Left forelimb (tissue), 1 donor: ENCODE measurements at regions not wholly inside any gene's neighbourhood (a gene's known extent, or its start where the extent isn't known, plus 50 kb on each side); places are given as distances from the start of the nearest gene placed in this dataset.
"Not testable (repeated sequence)": the region's sequence is repeated elsewhere in the genome, so short reads cannot be mapped to it uniquely, and the experiment has no call there.

Experiments used
- DNase-seq: peaks from one replicate; pipeline ENCODE4 v3.0.0-alpha.2; 2018; ENCODE audit warnings: low spot score

DNA sequence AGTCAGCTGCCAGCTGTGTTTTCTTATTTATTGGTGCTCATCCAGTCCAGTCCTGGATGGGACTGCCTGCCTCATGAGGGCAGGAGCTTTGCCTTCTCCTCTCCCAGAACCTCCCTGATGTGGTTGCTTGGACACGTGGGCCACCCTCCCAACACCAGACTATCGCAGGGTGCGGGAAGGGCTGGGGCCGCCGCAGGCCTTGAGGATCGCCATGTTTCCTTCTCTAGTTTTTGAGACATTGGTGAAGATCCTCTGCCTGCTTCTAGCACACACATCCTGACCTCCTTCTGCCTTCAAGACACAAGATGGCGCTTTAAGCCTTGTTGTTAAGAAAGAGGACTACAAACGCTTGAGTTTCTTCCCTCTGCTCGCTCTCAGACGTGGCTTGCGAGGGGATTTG, 2937.0 kb downstream of the RPIA start:
- DNase-seq: not testable (repeated sequence)

DNA sequence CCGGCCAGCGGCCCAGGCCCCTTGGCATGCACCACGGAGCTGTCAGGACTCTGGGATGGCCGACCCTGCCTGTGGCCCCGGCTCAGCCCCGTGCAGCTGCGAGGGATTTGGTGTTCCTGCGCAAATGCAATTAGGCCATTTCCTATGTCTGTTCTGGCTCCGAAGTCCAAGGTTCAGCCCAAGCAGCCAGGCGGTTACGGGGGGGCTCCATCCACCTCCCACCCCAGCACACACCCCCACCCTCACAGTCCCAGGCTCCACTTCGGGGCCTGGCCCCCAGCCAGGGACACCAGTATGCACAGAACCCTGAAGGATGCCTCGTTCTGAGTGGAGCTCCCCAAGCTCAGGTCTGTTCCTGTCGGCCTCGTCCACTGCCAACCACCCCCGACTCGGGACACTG, 2965.7 kb downstream of the RPIA start:
- DNase-seq: peak; percentile 81

DNA sequence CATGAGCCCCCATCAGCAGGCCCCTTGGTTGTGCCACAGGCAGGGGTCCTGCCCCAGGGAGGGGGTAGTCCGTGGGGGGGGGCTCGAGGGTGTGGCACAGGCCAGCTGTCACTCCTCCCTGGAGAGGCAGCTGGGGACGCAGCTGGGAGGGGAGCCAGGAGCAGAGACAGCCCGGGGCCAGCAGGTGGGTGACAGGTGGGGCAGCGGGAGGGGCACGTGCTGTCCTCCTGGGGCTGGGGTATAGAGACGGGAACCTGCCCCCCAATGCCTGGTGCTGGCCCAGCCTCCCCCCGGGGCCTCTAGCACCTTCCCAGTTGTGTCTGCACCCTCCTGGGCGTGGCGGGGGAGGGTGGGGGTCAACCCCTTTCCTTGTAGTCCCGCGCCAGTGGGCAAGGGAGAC, 2966.9 kb downstream of the RPIA start:
- DNase-seq: peak; percentile 48

DNA sequence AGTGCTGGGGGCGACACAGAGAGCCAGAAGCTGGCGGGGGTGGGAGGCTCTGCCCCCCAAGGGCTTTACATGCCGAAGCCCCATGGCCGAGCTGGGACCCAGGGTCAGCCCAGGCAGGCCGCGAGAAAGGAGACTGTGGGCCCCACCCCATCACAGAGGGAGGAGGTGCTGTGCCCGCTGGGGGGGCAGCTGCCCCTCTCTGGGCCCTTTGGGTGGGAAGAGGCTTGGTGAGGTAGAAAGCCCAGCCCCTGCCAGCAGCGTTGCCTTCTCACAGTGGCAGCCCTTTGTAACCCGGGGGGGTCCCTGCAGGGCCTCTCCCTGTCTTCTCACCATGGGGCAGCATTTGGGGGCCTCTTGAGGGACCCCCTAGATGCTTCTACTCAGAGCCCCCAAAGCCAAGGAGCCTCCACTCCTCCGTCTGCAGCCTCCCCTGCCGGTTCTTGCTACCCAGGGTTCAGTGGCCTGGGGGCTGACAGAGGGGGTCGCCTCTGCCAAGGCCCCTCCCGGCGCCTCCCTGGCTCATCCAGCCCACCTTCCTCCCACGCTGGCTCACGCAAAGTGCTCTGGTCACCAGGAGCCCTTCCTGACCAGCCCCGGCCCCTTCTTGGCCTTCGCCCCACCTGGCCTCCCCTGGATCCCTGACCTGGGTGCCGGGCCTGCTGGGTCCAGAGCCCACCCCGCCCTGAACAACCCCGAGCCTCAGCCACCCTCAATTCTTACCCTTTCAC, 2967.9 kb downstream of the RPIA start:
- DNase-seq: not testable (repeated sequence)

DNA sequence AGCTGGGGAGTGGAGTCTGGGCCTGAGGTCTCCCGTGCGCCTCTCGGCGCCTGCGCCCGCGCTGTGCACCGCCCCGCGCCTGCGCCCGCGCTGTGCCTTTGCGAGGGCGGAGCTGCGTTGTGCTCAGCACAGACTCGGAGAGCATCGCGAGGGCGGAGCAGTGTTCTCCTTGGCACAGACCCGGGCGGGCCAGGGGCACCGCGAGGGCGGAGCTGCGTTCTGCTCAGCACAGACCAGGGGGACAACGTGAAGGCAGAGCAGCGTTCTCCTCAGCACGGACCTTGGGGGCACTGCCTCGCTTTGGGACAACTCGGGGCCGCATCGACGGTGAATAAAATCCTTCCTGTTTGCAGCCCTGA, 2968.4 kb downstream of the RPIA start:
- peak; percentile 61 for DNase-seq

DNA sequence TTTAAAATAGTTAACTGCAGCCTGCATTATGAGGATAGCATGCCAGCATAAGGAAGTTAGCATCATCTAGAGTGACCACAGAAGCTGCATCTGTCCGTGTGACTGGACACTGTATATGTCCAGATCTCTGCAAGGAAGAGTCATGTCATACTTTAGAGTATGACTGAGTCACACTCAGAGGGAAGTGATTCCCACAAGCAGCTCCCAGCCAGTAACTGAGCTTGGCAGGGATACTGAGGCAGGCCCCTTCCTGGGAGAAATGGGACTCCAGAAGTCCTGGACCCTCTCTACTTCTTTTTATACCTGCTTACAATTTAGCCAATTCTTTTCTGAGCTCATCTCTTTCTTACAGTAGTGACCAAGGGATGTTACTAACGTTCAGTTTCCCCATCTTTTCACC, 2975.9 kb downstream of the RPIA start:
- not testable (repeated sequence) for DNase-seq

DNA sequence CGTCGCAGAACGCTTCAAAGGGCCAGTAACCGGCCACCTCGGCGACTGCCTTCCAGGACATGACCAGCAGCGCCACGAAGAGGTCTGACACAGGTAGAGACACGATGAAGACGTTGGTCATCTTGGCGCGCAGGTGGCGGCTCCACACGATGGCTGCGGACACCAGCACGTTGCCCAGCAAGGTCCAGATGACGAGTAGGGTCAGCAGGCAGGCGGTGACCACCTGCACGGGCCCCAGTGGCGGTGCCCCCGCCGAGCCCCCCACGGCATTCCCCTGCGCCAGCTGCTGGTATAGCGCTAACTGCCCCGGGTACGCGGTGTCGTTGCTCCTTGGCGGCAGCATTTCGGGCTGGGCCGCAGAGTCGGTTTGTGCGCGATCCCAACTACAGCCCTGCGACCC, 2994.1 kb downstream of the RPIA start:
- DNase-seq: not testable (repeated sequence)

DNA sequence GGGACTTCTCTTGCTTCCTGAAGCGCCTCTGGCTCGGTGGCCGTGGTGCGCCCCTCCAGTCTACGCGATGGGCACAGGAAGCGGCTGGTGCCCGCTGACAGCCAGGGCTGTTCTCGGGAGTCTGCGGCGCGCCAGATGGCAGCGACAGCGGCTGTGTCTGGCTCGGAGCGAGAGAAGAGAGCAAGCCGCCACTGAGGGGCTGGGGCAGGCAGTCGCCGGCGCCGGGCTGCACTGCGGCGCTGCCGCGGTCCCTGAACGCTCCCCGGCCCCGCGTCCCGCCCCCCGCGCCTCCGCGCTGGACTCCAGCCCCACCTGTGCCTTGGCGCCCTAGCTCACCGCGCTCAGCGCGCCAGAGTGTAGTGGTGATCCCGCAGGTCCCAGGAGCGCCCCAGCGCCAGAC, 2994.6 kb downstream of the RPIA start:
- not testable (repeated sequence) for DNase-seq
